AG09309 (cell line): ENCODE measurements at regions not wholly inside any gene's neighbourhood (a gene's known extent, or its start where the extent isn't known, plus 50 kb on each side); places are given as distances from the start of the nearest gene placed in this dataset.

Source experiments
- DNase-seq: peaks from one replicate; pipeline ENCODE4 v3.0.0-alpha.2; 2010; ENCODE audit warnings: low read depth
- H3K4me3 ChIP-seq: 2 replicates; pipeline ENCODE4 v1.5.1; 2011; ENCODE audit warnings: mild to moderate bottlenecking, low read depth, low read length, moderate library complexity; ENCODE audit not compliant: control insufficient read depth
- CTCF ChIP-seq: IDR thresholded peaks from 2 replicates; pipeline ENCODE4 v1.5.1; 2011; ENCODE audit warnings: mild to moderate bottlenecking, low read depth, low read length, inconsistent platforms; ENCODE audit not compliant: insufficient read depth, control insufficient read depth; ENCODE audit errors: missing control alignments

GRCh38 chr15:81852411-81853149 is 193.2 kb downstream of the MEX3B start:
- no peak overlapping the region for H3K4me3 ChIP-seq
- TF ChIP-seq CTCF = no peak

GRCh38 chr15:81851757-81852156 is 194.1 kb downstream of the MEX3B start:
- no peak for DNase-seq
- no peak for TF ChIP-seq CTCF

More at GRCh38 chr15:81852411-81853149, 193.2 kb downstream of the MEX3B start:
- no peak for DNase-seq

GRCh38 chr15:81851325-81851724 is 194.5 kb downstream of the MEX3B start:
- no peak for DNase-seq
- no peak overlapping the region for H3K4me3 ChIP-seq
- no peak for TF ChIP-seq CTCF

More at GRCh38 chr15:81851757-81852156, 194.1 kb downstream of the MEX3B start:
- H3K4me3 ChIP-seq = no peak overlapping the region

- no peak overlapping the region for H3K4me3 ChIP-seq
- DNase-seq = no peak
- no peak for TF ChIP-seq CTCF
Observed at GRCh38 chr15:81849289-81849688, 196.5 kb downstream of the MEX3B start.

- no peak for DNase-seq
- no peak for TF ChIP-seq CTCF
- no peak overlapping the region for H3K4me3 ChIP-seq
Observed at GRCh38 chr15:81848701-81849100, 197.1 kb downstream of the MEX3B start.

- TF ChIP-seq CTCF = no peak
- H3K4me3 ChIP-seq = no peak overlapping the region
- no peak for DNase-seq
Observed at GRCh38 chr15:81843757-81844407, 201.9 kb downstream of the MEX3B start.
